ENCODE measurements at regions not wholly inside any gene's neighbourhood (a gene's known extent, or its start where the extent isn't known, plus 50 kb on each side); places are given as distances from the start of the nearest gene placed in this dataset.

DNA sequence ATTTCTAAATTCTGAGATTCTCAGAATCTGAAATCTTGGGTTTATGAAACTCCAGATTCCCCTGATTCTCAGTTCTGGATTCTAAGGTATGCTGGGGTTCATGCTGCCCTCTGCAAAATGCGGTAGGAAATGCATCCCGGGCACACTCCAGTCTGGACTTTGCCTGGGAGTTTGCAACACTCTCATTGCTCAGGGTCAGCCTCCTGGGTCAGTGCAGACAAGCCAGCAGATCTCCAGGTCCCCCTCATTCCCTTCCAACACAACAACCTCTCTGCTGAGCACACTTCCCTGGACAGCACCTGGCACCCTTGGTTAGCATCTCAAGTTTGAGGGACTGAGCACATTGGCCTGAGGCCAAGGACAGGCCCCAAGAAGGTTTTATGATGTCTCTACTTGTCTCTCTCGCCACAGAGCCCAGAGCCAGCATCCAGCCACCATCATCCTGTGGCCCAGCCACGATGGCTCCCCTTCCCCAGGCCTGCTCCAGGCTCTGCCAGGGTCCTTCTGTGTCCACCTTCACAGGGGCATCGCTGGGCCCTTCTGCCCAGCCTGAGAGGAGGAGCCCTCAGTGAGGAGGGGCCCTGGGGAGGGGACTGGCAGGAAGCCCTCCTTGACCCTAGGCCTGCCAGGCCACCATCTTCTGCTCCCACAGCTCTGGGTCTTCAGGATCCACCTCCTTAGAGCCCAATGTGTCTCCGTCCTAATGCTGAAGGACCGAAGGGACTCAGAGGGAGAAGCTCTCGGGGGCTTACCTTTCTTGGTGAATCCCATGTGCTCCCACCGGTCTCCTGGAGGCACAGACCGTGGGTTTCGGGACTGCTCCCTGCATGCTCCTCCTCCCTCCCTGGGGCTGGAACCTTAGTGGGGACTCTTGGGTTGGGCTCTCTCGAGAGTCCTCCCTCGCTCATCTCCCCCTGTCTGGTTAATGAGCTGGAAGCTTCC, 550.7 kb downstream of the PTPRU start:
- DNase-seq (ENCODE audit: low spot score) = peak; percentile 56

GRCh38 chr1:29786195-29786594, 549.9 kb downstream of the PTPRU start:
- DNase-seq (ENCODE audit: low spot score) (no peak), ATAC-seq (no peak)

More for the DNA sequence above, 550.7 kb downstream of the PTPRU start:
- ATAC-seq = peak; percentile 97

DNA sequence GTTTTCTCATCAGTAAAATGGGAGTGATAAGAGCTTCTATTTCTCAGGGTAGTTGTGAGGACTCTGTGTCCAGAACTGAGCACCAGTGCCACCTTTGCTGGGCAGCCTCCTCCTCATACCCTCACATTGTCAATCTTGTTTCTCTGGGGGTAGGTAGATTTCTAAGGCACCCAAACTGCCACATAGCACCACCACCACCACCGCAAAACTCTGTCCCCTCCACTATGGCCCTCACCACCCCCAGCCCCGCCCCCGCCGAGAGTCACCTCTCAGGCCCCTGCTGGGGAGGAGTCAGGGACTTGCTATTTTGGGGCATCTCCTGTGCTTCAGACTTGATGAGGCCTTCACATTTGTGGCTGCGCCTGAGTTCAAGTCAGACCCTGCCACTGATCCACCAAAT, 549.2 kb downstream of the PTPRU start:
- DNase-seq (ENCODE audit: low spot score) (no peak), ATAC-seq (no peak)

DNA sequence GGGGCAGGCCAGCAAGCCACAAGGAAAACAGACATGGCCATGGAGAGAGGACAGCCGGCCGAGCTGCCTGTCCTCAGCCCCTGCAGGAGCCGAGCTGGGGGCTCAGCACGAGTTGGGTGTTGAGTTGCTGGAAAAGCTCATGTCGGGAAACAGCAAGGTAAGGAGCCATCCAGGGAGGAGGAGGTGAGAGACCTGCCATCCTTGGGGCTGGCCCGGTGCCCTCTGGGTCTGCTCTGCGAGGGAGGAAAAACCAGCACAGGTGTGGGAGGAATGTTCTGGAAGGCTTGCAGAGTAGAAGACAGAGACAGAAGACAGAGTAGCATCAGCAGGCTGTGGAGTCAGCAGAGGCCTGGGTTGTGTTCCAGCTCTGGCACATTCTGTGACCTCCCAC, 548.8 kb downstream of the PTPRU start:
- ATAC-seq = no peak
- DNase-seq (ENCODE audit: low spot score) = no peak

DNA sequence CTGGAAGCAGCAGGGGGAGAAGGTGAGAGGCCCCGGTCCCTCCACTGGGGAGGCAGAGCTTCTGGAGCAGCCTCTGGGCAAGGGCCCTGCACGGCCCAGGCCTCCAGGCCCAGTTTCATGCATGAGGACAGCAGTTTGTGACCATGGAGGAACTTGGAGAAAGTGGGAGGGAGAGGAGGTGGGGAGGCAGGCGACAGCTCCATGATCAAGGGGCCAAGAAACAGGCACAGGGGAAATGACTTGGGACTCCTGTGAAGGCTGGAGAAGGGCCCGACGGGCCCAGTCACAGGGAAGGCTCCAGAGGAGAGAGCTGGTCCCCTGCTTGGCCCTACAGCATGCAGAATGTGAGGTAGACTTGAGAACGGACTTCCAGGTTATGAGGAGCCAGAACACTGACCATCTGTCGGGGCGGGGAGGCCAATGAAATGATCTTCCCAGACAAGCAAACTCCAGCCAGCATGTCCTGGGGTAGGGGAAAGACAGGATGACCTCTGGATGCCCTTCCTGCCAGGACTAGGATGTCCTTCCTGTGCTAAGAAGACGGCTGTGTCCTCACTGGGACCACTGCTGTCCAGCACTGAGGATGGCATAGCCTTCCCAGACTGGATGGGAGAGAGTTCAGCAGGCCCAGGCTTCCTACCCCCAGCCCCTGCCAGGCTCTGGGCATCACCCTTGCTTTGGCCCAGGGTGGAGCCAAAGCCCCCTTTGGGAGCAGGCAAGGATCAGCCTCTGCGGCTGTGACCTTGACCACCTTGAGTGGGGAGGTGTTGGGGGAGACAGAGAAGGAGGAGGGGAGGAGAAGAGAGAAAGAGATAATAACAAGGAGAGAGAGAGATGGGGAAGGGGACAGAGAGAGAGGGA, 548.2 kb downstream of the PTPRU start:
- ATAC-seq (no peak), DNase-seq (ENCODE audit: low spot score) (no peak)

GRCh38 chr1:29783508-29784275, 547.4 kb downstream of the PTPRU start:
- no peak for ATAC-seq

DNA sequence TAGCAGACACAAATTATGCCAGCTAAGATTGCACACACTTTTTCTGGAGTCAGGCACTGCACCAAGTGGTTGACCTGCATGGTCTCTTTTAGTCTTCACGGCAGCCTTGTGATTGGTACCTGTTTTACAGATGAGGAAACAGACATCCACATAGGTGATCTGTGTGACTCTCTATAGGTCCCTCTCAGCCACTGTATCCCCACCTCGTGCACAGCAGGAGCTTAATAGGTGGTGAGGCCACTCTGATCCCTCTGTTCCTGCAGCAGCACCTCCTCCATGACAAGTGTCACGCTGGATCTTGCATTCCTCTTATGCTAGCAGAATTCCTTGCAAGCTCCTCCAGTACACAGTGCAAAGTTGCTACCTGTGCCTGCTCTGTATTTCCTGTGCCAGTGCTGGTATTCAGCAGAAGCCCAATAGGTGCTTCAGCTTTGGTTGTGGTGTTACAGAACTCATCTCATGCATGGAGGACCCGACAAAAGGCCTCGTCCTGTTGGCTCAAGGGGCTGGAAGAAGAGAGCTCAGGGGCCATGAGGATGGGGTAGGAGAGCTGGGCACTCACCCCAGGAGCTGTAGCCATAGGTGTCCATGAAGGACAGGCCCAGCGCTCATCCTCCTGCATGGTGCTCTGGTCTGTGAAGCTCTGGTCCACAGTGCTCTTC, 546.7 kb downstream of the PTPRU start:
- DNase-seq (ENCODE audit: low spot score) (no peak), ATAC-seq (no peak)

More at GRCh38 chr1:29783508-29784275, 547.4 kb downstream of the PTPRU start:
- DNase-seq (ENCODE audit: low spot score) = no peak

DNA sequence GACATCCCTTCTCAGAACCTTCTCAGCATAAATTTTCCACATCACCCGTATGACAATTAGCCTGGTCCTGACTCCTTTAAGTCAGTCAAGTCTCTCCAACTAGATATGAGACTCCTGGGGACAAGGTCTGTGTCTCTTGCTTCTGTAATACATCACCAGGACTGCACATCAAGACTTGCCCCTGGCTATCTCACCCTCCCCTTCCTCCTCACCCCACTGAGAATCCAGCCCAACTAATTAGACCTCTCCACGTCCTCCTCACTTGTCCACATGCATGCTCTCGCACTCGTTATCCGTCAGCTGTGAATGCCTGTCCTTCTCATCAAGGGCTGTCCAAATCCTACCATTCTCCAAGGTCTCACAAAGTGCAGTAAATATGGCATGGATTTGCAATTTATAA, 542.8 kb downstream of the PTPRU start:
- ATAC-seq (no peak), DNase-seq (ENCODE audit: low spot score) (no peak)

GRCh38 chr1:29777522-29777921, 541.2 kb downstream of the PTPRU start:
- DNase-seq (ENCODE audit: low spot score) (no peak), ATAC-seq (no peak)

DNA sequence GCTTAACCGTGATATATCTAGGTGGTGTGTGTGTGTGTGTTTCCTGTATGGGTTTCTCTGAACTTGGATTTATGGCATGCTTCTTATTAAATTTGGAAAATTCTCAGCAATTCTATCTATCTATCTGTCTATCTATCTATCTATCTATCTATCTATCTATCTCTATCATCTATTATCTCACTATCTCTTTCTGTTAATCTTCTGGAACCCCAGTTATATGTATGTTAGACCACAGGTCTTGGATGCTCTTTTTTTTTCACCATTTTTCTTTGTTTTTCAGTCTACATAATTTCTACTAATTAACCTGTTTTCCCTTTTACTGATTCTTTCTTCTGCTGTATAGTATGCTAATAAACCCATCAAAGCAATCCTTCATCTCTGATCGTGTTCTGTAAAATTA, 538.0 kb downstream of the PTPRU start:
- ATAC-seq = no peak
- no peak for DNase-seq (ENCODE audit: low spot score)

DNA sequence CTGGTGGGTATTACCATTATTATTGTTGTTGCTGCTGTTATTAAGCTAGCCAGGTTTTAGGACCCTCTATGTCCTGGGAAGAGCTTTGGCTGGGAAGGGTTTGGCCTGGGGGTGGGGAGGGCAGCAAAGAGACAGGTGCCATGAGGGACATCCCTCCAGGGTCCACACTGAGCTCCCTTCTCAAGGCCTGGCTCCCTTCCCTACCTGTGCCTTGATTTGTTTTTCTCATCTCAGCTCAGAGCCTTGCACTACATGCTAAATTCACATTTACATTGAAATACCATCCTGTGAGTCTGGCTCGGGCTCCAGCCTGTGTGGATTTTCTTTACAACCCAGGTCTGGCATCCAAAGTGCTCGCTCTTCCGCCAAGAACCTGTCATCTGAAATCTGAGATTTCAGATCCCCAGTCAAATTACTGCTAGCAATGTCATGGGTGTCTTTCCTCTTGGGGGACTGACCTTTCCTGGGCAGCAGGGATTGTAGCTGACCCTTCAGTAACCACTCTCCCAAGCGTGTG, 536.3 kb downstream of the PTPRU start:
- ATAC-seq (no peak), DNase-seq (ENCODE audit: low spot score) (no peak)

- DNase-seq (ENCODE audit: low spot score) (no peak), ATAC-seq (no peak)
Observed at GRCh38 chr1:29767769-29768425, 531.6 kb downstream of the PTPRU start.

DNA sequence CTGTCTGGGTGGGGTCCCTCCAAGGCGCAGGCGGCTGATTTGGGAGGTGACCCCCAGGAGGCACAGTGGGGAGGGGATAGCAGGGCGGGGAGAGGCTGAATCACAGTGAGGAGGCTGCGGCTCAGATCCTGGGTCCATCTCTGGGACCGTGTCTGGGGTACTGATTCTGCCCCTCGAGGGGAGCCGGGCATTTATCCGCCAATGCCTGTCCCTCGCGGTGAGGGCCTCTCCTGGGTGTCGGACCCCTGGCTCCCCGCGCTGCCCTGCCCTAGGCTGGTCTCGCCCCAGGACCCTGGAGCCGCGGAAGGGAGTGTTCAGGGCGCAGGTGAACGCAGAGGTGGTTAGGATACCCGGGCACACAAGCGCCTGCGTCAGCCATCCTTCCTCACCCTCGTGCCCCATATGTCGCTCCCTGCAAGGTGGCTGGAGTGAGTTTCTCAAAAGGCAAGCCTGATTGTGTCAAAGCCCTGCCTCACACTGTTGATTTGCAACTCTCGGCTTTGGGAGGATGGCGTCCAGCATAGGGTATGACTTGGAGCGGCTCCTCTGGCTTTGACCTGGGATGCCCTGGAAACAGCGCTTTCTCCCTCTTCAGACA, 530.9 kb downstream of the PTPRU start:
- DNase-seq (ENCODE audit: low spot score) (no peak), ATAC-seq (no peak)

DNA sequence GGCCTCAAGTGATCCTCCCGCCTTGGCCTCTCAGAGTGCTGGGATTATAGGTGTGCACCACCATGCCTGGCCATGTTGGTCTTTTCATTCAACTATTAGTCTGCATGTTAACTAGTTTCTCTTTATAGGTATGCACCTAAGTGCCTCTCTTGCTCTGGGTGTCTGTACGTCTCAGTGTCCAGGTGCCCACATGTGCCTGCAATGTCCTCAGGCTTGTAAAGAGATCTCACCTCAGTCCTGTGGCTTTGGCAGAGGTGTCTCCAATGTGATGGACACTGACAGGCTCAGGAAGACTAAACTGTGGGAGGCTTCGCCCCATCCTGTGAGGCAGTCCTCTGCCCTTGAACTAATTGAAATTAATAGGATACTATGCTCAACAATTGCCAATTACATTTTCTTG, 526.3 kb downstream of the PTPRU start:
- DNase-seq (ENCODE audit: low spot score) (no peak), ATAC-seq (no peak)

DNA sequence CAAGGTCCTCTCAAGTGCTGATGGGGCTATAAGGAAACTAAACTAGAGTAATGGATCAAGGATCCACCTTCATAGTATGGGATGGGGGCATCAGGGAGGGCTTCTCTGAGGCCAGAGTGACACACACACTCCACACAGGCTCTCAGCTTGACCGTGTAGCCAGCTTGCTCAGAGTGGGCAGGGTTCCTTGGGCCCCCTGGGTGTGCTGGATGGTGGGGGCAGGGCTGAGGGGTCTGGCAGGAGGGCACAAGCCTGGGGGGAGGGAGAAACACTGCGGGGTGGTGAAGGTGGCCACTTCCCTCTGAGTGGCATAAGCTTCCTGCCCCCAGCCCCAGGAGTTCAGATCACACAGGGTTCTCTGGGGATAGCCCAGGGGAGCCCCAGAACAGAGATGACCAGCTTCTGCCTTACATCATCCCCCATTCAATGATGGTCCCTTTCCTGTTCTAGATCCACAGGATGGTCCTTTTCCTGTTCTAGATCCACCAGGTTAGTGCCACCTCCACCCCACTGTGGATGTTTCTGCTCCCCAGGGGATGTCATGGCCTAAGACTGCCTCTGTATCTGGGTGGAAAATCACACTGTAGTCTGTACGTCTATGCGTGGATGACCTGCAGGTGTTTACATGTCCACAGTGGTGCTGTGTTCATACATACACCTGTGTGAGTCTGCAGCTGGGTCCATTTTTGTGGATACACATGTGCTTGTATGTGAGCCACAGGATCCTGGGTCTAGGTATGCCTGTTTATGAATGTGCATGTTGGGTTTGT, 525.0 kb downstream of the PTPRU start:
- DNase-seq (ENCODE audit: low spot score) (no peak), ATAC-seq (no peak)

- ATAC-seq (no peak), DNase-seq (ENCODE audit: low spot score) (no peak)
Observed at GRCh38 chr1:29760067-29760564, 523.8 kb downstream of the PTPRU start.

DNA sequence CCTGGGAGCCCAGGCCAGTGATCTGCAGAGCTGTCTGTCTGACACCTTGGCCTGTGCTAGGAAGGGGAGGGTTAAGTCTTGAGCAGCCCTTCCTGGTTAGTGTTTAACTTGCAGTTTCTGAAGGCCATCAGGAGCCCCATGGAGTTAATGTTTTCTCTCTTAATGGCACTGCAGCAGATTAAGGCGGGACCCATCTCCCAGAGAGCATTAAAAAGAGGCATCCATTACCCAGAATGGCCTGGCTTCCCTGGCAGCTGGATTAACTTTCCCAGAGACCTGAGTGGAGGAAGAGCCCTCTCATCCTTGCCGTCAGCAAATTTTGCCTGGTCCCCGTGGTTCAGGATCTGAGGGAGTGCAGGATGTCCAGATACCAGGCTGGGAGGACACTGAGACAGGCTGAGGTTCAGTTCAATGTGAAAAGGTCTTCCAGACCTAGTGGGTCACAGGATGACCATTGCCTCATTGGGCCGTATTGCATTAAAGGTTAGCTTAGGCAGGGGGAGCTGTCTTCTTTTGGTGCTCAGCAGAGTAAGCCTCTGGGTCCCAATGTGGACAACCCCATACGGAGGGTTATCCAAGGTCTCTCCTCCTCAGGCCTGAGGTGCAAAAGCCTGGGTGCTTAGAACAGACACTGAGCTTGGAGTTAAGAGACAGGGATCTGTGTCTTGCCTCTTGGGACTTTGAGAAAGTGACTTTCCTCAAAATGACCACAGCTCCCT, 522.6 kb downstream of the PTPRU start:
- DNase-seq (ENCODE audit: low spot score) = no peak
- ATAC-seq = no peak
